ENCODE measurements at regions not wholly inside any gene's neighbourhood (a gene's known extent, or its start where the extent isn't known, plus 50 kb on each side); places are given as distances from the start of the nearest gene placed in this dataset.

DNA sequence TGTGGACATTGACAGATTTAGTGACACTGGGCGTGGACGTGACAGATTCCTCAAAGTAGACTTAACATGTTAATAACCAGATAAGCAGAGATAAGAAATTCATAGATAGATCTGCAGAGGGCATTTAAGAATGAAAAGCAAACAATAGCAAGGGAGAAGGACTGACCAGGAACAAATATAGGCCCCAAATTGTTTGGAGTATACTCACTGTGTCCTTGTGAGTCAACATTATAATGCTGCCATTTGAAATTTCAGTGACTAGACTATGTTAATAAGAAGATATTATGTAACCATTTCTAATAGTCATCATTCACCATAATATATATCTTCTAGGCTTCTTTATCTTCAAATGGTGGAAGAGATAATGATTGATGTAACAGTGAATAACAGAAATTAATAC is 78.1 kb upstream of the SLC38A11 start:
- DNase-seq (ENCODE audit: low read depth in 1 of 2, low spot score in 1 of 2): no peak

DNA sequence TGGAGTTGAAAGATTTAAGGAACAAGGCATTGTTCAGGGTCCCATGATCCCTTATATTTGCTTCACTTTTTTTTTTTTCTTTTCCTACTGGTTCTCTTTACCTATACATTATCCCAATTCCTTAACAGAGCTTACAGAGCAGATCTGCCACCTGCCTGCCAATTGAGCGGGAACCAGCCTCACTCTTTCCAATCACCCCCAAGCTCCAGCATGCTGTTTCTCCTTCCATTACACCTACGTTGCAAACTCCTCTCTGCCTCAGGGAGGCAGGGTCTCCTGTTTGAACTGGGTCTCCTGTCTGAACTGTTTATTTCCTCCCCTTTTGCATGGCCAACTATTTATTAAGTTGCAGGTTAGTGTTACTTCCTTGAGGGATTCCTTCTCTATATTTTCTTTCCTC is 77.2 kb upstream of the SLC38A11 start:
- no peak for DNase-seq (ENCODE audit: low read depth in 1 of 2, low spot score in 1 of 2)

DNA sequence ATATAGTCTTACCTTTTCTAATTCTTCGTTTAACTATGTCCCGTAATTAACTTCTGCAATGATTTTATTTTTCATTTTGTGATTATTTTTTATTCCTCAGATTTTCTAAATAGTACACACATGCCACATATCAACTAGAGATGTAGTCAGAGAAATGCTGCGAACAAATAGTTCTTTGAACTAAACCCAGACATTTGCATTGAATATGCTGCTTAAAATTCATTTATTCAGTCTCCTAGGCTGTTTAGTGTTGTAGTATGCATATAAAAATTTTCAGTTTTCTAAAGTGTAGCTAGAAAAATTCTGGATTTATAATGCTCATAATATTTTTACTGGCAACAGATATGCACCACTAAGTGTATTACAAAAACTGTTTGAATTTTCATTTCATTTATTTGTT is 68.9 kb upstream of the SLC38A11 start:
- no peak for DNase-seq (ENCODE audit: low read depth in 1 of 2, low spot score in 1 of 2)

DNA sequence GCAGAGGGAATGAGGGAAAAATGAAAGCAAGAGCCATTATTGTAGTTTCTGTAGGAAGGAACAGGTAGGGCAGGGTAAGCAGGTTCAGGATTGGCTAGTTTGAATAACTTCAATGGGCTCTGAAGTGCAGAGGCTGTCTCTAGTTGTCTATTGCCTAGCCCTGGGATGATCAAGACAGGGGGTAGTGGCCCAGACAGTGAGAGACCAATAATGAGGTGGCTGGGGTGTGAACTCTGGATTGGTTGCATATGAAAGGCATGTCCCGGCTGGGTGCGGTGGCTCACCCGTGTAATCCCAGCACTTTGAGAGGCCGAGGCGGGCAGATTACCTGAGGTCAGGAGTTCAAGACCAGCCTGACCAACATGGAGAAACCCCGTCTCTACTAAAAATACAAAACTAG is 67.5 kb upstream of the SLC38A11 start:
- no peak for DNase-seq (ENCODE audit: low read depth in 1 of 2, low spot score in 1 of 2)

DNA sequence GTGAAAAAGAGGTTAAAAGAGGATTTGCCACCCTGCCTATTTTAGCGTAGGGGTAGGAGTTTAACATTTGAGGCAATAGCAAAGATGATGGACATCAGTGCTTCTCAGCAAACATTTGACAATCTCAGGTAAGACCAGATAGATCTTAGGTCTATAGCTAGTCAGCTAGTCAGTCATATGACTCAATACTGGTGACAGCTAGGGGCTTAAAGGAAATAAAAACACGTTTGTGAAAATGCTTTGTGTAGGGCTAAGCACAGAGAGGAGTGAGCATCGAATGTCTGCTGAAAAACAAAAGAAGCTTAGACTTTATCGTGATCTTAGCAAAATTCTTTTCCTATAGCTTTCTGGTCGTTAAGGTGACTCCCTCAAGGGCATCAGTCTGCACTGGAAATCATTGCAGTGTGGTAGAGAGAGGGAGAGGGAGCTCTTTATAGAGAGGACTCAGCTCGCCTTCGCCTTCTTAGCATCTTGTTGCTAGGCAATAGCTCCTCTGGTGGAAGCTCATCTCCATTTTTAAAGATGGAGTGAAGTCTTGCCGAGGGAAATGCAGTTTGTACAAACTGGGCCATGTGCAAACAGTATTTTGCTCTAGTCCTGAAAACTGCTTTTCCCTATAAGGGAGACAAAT is 62.8 kb upstream of the SLC38A11 start:
- DNase-seq (ENCODE audit: low read depth in 1 of 2, low spot score in 1 of 2): no peak

DNA sequence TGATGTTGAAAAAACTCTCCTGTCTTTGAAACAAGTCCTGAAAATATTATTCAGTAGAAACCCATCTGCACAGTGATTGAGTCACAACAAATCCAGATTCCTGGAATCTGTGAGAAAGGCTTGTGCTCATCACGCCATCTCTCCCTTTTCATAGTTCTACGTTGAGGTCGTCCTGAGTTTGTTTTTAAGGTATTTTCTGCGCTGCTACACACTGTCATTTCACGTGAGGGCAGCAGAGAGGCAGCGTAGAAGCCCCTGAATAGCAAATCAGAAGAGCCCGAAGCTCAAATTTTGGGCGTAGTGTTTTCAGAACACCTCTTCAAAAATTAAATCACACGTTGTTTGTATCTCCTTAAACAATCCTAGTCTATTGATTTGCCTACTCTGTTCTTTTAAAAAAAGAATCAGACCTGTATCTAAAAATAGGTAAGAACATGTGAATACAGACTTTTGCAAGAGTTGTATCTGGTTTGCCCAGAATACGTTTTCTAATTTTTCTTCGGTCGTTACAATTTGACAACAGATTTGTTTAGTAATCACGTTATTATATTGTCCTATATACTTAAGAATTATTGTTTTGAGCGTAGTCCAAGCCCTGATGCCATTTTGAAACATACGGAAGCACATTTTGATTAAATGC is 61.6 kb upstream of the SLC38A11 start:
- DNase-seq (ENCODE audit: low read depth in 1 of 2, low spot score in 1 of 2): peak in 1 of 2 donors; percentile 5

DNA sequence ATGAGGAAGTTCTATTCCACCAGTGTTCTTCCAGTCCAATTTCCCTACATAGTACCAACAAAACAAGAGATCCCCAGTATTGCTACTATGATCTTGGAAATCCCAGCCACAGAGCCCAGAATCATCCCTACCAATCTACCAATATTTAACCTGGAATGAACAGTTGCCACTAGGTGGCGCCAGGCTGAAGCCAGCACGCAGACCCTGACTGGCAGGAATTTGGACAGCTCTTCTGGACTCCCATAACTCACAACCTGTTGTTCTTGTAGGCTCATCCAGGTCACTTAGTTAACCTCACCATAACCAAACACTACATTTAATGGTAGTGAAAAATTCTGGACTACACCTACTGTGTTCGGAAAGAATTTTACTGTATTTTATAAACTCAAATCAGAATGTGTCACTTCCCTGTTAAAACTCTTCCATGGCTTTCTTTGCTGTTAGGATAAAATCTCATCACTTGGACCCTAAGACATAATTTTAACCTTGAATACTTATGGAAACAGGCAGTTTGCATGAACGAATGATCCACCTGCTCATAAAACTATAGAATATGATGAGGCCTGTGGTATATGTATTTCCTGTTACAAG is 59.8 kb upstream of the SLC38A11 start:
- peak in 1 of 2 donors; percentile 32 for DNase-seq (ENCODE audit: low read depth in 1 of 2, low spot score in 1 of 2)

DNA sequence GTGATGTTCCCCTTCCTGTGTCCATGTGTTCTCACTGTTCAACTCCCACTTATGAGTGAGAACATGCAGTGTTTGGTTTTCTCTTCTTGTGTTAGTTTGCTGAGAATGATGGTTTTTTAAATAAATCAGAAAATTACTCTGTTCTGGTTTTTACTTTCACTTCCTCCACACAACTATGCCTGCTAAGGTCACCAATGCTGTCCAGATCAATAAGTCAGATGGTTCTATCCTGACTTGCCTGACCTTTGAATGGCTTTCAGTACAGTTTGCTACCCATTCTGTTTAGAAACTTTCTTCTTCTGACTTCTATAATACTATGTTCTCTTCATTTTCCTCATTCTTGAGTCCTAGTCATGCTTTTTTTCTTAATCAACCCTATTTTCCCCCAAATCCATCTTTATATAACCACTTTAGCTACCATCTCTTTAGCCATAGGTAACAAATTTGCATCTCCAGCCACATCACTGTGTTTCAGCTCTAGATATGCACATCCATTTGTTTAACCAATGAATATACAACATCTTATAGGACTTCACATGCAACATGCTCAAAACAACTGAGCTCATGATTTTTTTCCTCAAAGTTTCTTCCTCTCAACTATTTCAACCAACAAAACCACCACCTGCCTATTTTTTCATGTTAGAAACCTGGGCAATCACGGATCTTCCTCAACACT is 58.8 kb upstream of the SLC38A11 start:
- DNase-seq (ENCODE audit: low read depth in 1 of 2, low spot score in 1 of 2): no peak

DNA sequence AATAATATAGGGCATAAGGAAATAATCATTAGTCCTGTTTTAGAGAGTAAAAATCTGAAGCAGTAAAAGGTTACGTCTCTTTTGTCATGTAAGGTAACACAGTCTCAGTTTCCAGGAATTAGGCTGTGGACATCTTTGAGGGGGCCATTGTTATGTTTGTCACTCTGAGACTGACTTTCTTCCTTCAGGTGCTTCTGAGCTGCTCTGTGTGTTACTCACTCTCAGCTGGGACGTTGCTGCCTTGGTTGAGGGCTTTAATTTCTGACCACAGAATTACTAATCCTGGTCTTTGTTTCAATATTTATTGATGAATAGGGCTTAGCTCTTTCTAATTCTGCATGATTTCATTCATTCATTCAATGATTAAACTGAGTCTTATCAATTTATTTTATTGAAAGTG is 55.9 kb upstream of the SLC38A11 start:
- no peak for DNase-seq (ENCODE audit: low read depth in 1 of 2, low spot score in 1 of 2)

DNA sequence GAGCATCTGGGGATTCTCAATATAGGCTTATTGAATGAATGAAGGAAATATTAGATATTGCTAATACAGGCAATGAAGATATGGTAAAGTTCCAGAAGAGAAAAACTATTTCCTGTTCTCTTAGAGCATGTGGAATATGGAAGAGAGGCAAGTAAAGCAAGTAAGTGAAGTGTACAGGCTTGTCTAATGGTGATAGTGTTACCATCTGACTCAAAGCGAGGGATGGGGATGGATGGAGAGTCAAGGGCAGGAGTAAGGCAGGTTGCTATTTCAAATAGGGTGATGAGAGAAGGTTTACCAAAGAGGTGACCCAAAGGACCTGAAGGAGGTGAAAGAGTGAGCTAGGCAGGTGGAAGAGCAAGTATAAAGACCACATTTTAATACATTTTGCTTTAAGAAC is 55.2 kb upstream of the SLC38A11 start:
- no peak for DNase-seq (ENCODE audit: low read depth in 1 of 2, low spot score in 1 of 2)

DNA sequence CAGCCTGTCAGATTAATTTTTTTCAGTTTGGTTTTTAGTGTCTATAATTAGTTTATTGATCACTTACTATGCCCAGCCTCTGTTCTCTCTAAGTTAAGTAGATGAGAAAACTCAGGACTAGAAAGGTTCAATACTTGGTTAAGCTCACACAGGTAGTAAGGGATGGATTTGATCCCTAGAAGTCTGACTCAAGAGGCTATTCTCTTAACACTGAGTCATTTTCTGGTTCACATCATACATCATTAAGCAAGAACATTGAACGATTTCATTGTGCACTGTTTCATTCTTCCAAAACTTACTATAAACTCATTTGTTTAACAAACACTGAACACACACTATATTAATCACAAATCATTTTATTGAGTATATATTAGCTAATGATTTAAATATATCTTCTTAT is 54.1 kb upstream of the SLC38A11 start:
- no peak for DNase-seq (ENCODE audit: low read depth in 1 of 2, low spot score in 1 of 2)

DNA sequence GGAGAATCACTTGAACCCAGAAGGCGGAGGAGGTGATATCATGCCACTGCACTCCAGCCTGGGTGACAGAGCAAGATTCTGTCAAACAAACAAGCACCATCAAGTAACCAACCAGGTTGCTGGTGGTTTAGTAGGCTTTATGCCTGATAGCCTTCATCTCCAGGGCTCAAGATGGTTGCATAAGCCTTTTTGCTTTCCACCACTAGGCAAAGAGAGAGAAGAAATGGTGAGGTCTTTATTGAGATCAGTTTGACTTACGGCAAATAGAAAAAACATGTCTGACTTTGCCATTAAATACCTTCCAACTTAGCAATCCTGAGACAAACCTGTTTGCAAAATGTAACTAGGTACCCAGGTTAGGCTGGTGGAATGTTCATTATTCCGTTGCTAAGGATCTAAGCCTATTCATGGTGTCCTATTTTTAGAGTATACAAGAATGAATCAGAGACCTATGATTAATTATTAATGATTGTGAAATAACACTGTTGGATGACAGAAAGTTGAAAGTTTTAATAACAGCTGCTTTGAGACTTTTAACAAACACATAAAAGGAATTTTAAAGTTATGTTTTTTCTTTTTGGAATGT is 53.5 kb upstream of the SLC38A11 start:
- no peak for DNase-seq (ENCODE audit: low read depth in 1 of 2, low spot score in 1 of 2)

DNA sequence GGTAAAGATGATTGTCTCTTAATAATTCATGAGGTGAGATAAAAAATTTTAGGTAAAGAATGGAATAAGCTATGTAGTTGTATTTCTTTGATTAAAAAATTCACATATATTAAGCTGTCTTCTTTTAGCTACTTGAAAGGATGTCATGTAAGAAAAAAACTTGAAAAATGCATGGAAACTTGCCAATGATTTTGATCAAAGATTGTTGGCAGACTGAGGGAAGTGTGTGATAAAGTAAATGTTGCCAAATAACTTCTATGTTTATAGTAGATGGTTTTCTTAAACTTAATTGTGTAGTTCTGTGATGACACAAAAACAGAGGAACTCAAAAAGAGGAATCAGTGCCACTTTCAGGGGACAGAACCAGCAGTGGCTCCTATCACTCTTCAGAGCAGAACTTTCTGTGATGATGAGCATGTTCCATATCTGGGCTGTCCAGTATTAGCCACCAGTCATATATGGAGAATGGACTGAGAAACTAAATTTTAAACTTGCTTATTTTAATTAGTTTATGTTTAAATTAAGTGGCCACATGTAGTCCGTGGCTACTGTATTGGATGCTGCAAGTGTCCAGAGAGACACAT is 51.9 kb upstream of the SLC38A11 start:
- DNase-seq (ENCODE audit: low read depth in 1 of 2, low spot score in 1 of 2): no peak
